ENCODE measurements at regions not wholly inside any gene's neighbourhood (a gene's known extent, or its start where the extent isn't known, plus 50 kb on each side); places are given as distances from the start of the nearest gene placed in this dataset.

- Histone ChIP-seq H3K4me1 (ENCODE audit: control insufficient read depth, extremely low read depth, insufficient read depth, low read length) (no peaks in the 10 kb centered on the region), H3K4me3 (replicated peaks in 1 of 3; ENCODE audit: insufficient read depth in 1 of 3, low read depth in 1 of 3, low read length in 3 of 3) (no peak overlapping the region), H3K27ac (ENCODE audit: insufficient read depth, low read depth, low read length) (no peak overlapping the region), H3K4me2 (ENCODE audit: insufficient read depth, low read length) (no peak overlapping the region), H2AFZ (ENCODE audit: low read depth, low read length) (no peak overlapping the region), H3K36me3 (ENCODE audit: control insufficient read depth in 2 of 2, extremely low read depth in 1 of 2, insufficient read depth in 2 of 2, low read length in 2 of 2) (no peaks in the 10 kb centered on the region), H3K9me3 (replicated peaks; ENCODE audit: control insufficient read depth, insufficient read depth, low read length) (no peaks in the 10 kb centered on the region), H3K27me3 (ENCODE audit: control insufficient read depth in 2 of 2, insufficient read depth in 2 of 2, low read length in 2 of 2) (no peaks in the 10 kb centered on the region), H3K9me1 (replicated peaks; ENCODE audit: control insufficient read depth, extremely low read depth, insufficient read depth, low read length) (no peaks in the 10 kb centered on the region), H3K79me2 (ENCODE audit: control insufficient read depth, insufficient read depth, low read length) (no peaks in the 10 kb centered on the region), H3K9ac (replicated peaks; ENCODE audit: extremely low read depth, insufficient read depth, low read length) (no peak overlapping the region), H4K20me1 (replicated peaks; ENCODE audit: control insufficient read depth, extremely low read depth, insufficient read depth, low read length) (no peaks in the 10 kb centered on the region)
- POLR2A ChIA-PET = no interaction called here
- CTCF ChIA-PET = no interaction called here
- BruUV-seq (replicated peaks) = no TSS peak
- dilution Hi-C loops (cut with MboI; ENCODE audit: extremely low pct_ligation_motif_present, low sequenced_read_pairs) = no loop called here
- DNase-seq (ENCODE audit: low read depth, low spot score) (no peak), FAIRE-seq (no peak)
- intact Hi-C loops (cut with micrococcal nuclease) = no loop called here
- TF ChIP-seq, protein P1, sequence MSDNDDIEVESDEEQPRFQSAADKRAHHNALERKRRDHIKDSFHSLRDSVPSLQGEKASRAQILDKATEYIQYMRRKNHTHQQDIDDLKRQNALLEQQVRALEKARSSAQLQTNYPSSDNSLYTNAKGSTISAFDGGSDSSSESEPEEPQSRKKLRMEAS (IDR thresholded peaks at IDR 0.05; ENCODE audit: insufficient read depth, insufficient read length) = no peak
- TF ChIP-seq FOS (IDR thresholded peaks at IDR 0.05; ENCODE audit: borderline replicate concordance, insufficient read depth, low read length) (no peak), GATA2 (IDR thresholded peaks at IDR 0.05; ENCODE audit: insufficient read depth, insufficient read length, low read depth, low read length) (no peak), CTCF (IDR thresholded peaks at IDR 0.05; ENCODE audit: extremely low read depth in 1 of 2, insufficient read depth in 1 of 2, low read depth in 1 of 2, low read length in 2 of 2) (no peak), POLR2A (IDR thresholded peaks at IDR 0.05; ENCODE audit: low read depth, low read length) (no peak), POLR2AphosphoS5 (IDR thresholded peaks at IDR 0.05; ENCODE audit: insufficient read depth, low read depth, low read length) (no peak), EZH2 (IDR thresholded peaks at IDR 0.05; ENCODE audit: borderline replicate concordance, low read depth, low read length, severe bottlenecking) (no peak), JUN (IDR thresholded peaks at IDR 0.05; ENCODE audit: borderline replicate concordance, insufficient read depth, insufficient read length, low read depth) (no peak), MYC (IDR thresholded peaks at IDR 0.05; ENCODE audit: low read depth, low read length) (no peak)
Observed at GRCh38 chr9:8096091-8096490, 296.5 kb upstream of the DMAC1 start.

Measured in endothelial cell of umbilical vein (primary cell).